ENCODE measurements at regions not wholly inside any gene's neighbourhood (a gene's known extent, or its start where the extent isn't known, plus 50 kb on each side); places are given as distances from the start of the nearest gene placed in this dataset.
"Not testable (repeated sequence)": the region's sequence is repeated elsewhere in the genome, so short reads cannot be mapped to it uniquely, and the experiment has no call there.

- no peak for ATAC-seq
- TF ChIP-seq RARB (CRISPR knock-in tag; IDR thresholded peaks at IDR 0.05) (no peak), BACH2 (CRISPR knock-in tag; IDR thresholded peaks at IDR 0.05; ENCODE audit: borderline replicate concordance) (no peak), TCF4 (CRISPR knock-in tag; IDR thresholded peaks at IDR 0.05; ENCODE audit: borderline replicate concordance) (no peak), PPARA (CRISPR knock-in tag; IDR thresholded peaks at IDR 0.05; ENCODE audit: borderline replicate concordance) (no peak), ZFP3 (CRISPR knock-in tag; IDR thresholded peaks at IDR 0.05) (no peak)
These were observed 453.6 kb upstream of the EPHA5 start for GRCh38 chr4:66123831-66124413.

DNA sequence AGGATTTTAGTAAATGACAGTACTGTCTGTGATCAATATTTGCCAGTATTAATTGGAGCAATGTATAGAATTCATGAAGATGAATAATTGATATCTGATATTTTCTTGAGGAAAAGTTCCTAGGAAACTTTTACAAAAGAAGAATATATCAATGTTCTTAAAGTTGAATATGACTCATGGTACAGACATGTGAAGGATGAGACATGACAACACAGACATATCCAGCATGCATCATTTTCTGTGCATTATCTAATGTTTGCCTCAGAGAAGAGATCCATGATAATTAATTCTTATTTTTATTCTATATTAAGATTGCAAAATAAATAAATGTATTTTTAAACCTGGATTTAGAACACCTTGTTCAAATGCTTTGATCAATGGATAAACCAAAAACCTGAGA lies 452.9 kb upstream of the EPHA5 start:
- ATAC-seq, result no peak
- no peak for TF ChIP-seq ZFP30 (CRISPR knock-in tag; IDR thresholded peaks at IDR 0.05)
- TF ChIP-seq OSR1 (CRISPR knock-in tag; IDR thresholded peaks at IDR 0.05), result no peak
- no peak for TF ChIP-seq ESRRG (CRISPR knock-in tag; IDR thresholded peaks at IDR 0.05)
- no peak for TF ChIP-seq CSDC2 (CRISPR knock-in tag; IDR thresholded peaks at IDR 0.05)
- no peak for TF ChIP-seq PPARA (CRISPR knock-in tag; IDR thresholded peaks at IDR 0.05; ENCODE audit: borderline replicate concordance)
- no peak for TF ChIP-seq GLIS3 (CRISPR knock-in tag; IDR thresholded peaks at IDR 0.05)
- no peak for TF ChIP-seq ISL1 (CRISPR knock-in tag; IDR thresholded peaks at IDR 0.05)

DNA sequence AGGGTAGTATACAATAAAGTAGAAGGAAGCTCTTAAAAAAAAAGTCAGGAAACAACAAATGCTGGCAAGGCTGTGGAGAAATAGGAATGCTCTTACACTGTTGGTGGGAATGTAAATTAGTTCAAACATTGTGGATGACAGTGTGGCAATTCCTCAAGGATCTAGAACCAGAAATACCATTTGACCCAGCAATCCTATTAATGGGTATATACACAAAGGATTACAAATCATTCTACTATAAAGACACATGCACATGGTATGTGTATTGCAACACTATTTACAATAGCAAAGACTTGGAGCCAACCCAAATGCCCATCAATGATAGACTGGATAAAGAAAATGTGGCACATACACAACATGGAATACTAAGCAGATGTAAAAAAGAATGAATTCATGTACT lies 444.9 kb upstream of the EPHA5 start:
- ATAC-seq, result not testable (repeated sequence)

DNA sequence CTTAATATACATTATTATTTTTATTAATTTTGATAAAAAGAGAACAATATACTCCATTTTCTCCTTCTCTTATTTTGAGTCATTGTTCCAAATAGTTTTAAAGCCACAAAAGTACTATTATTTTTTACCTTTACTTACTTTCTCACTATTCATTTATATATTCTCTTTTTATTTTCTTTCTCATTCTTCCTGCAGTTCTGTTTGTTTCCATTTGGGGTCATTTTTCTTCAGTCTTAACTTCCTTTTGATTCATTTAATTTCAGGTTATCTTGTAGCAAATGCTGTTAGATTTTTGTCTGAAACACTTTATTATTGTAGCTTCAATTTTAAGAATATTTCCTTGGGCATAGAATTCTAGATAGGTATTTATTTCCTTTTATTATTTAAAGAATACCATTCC lies 438.6 kb upstream of the EPHA5 start:
- TF ChIP-seq ZNF565 (CRISPR knock-in tag; conservative IDR thresholded peaks at IDR 0.05; ENCODE audit: low read depth), result no peak
- no peak for ATAC-seq

DNA sequence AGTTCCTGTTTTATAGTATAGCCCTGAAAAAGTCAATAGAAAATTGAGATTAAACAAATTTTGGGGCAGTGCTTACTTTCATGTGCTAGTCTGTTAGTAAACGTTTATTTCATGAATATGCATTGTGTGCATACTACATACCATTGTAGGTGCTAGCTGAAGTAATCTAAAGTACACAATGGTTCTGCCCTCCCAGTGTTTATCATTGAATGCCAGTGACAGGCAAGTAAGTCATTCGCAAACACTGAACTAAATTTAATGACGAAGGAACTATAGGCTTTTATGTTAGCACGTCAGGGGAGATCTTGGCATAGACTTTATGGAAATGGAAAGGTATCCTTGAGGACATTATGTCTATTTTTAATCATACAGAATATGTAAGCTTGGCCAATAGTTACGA lies 426.9 kb upstream of the EPHA5 start:
- TF ChIP-seq, protein P1, sequence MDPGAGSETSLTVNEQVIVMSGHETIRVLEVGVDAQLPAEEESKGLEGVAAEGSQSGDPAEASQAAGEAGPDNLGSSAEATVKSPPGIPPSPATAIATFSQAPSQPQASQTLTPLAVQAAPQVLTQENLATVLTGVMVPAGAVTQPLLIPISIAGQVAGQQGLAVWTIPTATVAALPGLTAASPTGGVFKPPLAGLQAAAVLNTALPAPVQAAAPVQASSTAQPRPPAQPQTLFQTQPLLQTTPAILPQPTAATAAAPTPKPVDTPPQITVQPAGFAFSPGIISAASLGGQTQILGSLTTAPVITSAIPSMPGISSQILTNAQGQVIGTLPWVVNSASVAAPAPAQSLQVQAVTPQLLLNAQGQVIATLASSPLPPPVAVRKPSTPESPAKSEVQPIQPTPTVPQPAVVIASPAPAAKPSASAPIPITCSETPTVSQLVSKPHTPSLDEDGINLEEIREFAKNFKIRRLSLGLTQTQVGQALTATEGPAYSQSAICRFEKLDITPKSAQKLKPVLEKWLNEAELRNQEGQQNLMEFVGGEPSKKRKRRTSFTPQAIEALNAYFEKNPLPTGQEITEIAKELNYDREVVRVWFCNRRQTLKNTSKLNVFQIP (CRISPR knock-in tag; IDR thresholded peaks at IDR 0.05; ENCODE audit: borderline replicate concordance, low read depth), result no peak
- TF ChIP-seq ZNF565 (CRISPR knock-in tag; conservative IDR thresholded peaks at IDR 0.05; ENCODE audit: low read depth) (no peak), ESRRG (CRISPR knock-in tag; IDR thresholded peaks at IDR 0.05) (no peak), PPARA (CRISPR knock-in tag; IDR thresholded peaks at IDR 0.05; ENCODE audit: borderline replicate concordance) (no peak), SNAI2 (CRISPR knock-in tag; IDR thresholded peaks at IDR 0.05) (no peak), ISL1 (CRISPR knock-in tag; IDR thresholded peaks at IDR 0.05) (no peak), TOX (CRISPR knock-in tag; IDR thresholded peaks at IDR 0.05; ENCODE audit: borderline replicate concordance) (no peak)
- ATAC-seq, result no peak

- no peak for TF ChIP-seq ARNTL (CRISPR knock-in tag; IDR thresholded peaks at IDR 0.05; ENCODE audit: borderline replicate concordance, low read depth)
- no peak for TF ChIP-seq ZNF8 (CRISPR knock-in tag; IDR thresholded peaks at IDR 0.05)
- no peak for TF ChIP-seq BACH2 (CRISPR knock-in tag; IDR thresholded peaks at IDR 0.05; ENCODE audit: borderline replicate concordance)
- no peak for TF ChIP-seq TCF4 (CRISPR knock-in tag; IDR thresholded peaks at IDR 0.05; ENCODE audit: borderline replicate concordance)
- TF ChIP-seq ZNF565 (CRISPR knock-in tag; conservative IDR thresholded peaks at IDR 0.05; ENCODE audit: low read depth), result no peak
- TF ChIP-seq TSHZ2 (CRISPR knock-in tag; IDR thresholded peaks at IDR 0.05), result no peak
- TF ChIP-seq, protein P2, sequence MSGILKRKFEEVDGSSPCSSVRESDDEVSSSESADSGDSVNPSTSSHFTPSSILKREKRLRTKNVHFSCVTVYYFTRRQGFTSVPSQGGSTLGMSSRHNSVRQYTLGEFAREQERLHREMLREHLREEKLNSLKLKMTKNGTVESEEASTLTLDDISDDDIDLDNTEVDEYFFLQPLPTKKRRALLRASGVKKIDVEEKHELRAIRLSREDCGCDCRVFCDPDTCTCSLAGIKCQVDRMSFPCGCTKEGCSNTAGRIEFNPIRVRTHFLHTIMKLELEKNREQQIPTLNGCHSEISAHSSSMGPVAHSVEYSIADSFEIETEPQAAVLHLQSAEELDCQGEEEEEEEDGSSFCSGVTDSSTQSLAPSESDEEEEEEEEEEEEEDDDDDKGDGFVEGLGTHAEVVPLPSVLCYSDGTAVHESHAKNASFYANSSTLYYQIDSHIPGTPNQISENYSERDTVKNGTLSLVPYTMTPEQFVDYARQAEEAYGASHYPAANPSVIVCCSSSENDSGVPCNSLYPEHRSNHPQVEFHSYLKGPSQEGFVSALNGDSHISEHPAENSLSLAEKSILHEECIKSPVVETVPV (CRISPR knock-in tag; IDR thresholded peaks at IDR 0.05), result no peak
- no peak for ATAC-seq
These were observed 424.8 kb upstream of the EPHA5 start for GRCh38 chr4:66095065-66095464.
